ENCODE measurements at regions not wholly inside any gene's neighbourhood (a gene's known extent, or its start where the extent isn't known, plus 50 kb on each side); places are given as distances from the start of the nearest gene placed in this dataset.

DNA sequence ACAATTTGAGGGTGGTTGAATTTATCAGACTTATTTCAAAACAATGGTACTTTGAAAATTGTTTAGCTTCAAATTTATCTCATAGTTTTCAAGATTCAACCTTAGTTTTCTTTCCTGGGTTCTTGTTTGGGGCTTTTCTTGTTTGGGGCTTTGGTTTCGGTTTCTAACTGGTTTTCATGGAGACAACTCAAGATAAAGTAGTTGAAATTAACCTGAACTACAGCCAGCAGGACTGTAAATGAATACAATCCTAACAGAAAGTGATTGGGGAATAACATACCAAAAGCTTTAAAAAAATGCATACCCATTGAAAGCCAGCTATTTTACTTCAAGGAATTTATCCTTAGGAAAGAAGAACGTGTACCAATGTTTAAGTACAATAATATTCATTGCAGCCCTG lies 133.5 kb upstream of the SLC14A2 start:
- Mint-ChIP-seq H3K4me3 (no peak overlapping the region), H3K4me1 (no peaks in the 10 kb centered on the region), H3K27me3 (peaks cover 3 to 42% (median 23%) of the 10 kb centered on the region in 3 donors), H3K9me3 (peaks cover 0 to 5% (median 0%) of the 10 kb centered on the region in 7 donors), H3K27ac (no peak overlapping the region), H3K36me3 (no peaks in the 10 kb centered on the region)
- DNase-seq = no peak
- no peak for ATAC-seq (ENCODE audit: low read depth in 2 of 2)

DNA sequence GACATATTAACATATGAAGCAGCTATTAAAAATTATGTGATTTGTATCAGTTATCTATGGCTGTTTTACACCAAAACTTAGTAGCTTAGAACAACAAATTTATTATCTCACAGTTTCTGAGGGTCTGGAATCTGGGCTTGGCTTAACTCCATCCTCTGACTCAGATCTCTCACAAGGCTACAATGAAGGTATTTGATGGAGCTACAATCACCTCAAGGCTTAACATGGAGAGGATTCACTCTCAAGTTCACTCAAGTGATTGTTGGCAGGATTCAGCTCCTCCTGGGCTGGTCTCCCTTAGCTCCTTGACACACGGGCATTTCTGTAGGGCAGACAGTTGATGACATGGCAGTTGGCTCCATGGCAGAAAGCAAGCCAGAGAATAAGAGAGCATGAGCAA lies 133.0 kb upstream of the SLC14A2 start:
- DNase-seq = no peak
- Mint-ChIP-seq H3K4me1 (no peaks in the 10 kb centered on the region), H3K4me3 (no peak overlapping the region)

DNA sequence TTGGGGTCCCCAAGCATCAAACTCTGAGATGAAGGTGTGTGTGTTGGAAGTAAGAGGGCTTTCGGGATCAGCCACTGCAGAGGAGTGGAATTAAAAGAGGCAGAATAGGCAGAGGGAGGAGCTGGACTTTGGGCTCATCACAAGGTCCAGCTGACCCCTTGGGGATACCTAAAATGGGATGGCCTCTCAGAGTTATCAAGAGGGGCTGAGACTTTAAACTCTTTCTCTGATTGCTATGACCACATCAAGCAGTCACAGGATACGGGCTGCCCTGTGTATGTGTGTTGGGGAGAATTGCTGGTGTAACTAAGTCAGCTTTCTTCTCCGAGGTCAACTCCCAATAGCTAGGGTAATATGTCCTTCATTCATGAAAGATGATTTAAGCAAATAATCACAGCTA lies 127.7 kb upstream of the SLC14A2 start:
- peaks cover 0 to 33% (median 9%) of the 10 kb centered on the region in 3 donors for H3K27me3 Mint-ChIP-seq
- no peak for DNase-seq
- H3K4me3 Mint-ChIP-seq = no peak overlapping the region
- H3K9me3 Mint-ChIP-seq = peaks cover 0 to 5% (median 0%) of the 10 kb centered on the region in 7 donors
- no peak for ATAC-seq (ENCODE audit: low read depth in 2 of 2)
- no peaks in the 10 kb centered on the region for H3K4me1 Mint-ChIP-seq
- no peaks in the 10 kb centered on the region for H3K36me3 Mint-ChIP-seq
- H3K27ac Mint-ChIP-seq = no peak overlapping the region

More for the DNA sequence above, 133.0 kb upstream of the SLC14A2 start:
- Mint-ChIP-seq H3K9me3 (peaks cover 0 to 5% (median 0%) of the 10 kb centered on the region in 7 donors), H3K27ac (no peak overlapping the region), H3K36me3 (no peaks in the 10 kb centered on the region), H3K27me3 (peaks cover 3 to 37% (median 21%) of the 10 kb centered on the region in 3 donors)
- ATAC-seq (ENCODE audit: low read depth in 2 of 2) = no peak

DNA sequence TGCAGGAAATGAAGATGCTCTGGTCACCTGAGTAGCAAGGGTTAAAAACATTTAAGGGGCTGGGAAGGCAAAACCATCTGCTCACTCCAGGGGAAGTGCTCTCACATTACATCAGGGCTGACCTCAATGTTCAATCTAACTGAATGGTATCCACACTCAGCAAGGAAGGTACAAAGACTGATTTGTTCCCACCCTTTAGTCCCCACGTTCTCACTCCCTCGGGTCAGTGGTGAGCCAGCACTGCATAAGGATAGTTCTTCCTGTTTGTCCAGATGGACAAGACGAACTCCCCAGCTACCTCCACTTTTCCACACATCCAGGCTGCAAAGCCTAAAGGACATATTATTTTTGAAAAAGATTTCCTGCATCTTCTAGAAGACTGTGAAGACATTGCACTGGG lies 126.6 kb upstream of the SLC14A2 start:
- H3K4me3 Mint-ChIP-seq = no peak overlapping the region
- no peaks in the 10 kb centered on the region for H3K4me1 Mint-ChIP-seq
- ATAC-seq (ENCODE audit: low read depth in 2 of 2) (no peak), DNase-seq (no peak)
- peaks cover 3 to 27% (median 9%) of the 10 kb centered on the region in 3 donors for H3K27me3 Mint-ChIP-seq
- peaks cover 0 to 5% (median 0%) of the 10 kb centered on the region in 7 donors for H3K9me3 Mint-ChIP-seq
- H3K36me3 Mint-ChIP-seq = no peaks in the 10 kb centered on the region
- H3K27ac Mint-ChIP-seq = no peak overlapping the region

DNA sequence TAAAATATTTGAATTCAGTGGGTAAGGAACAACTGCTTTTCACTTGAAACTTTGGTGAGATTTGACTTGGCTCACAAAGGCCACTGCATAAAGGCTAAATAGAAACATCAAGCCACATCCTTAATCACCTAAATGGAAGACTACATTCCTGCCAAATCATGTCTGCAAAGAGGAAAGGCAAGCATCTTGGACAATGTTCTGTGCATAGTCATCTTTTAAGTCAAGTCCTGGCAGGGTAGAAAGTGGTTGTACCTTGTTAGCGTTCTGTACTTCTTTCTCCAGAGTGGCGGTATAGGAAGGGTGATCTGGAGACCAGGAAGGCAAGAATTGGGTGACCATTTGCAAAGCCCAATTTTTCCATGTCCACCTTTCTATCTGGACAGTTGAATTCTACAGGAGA lies 121.4 kb upstream of the SLC14A2 start:
- Mint-ChIP-seq H3K4me1 (no peaks in the 10 kb centered on the region), H3K27me3 (peaks cover 7 to 18% (median 16%) of the 10 kb centered on the region in 3 donors)

DNA sequence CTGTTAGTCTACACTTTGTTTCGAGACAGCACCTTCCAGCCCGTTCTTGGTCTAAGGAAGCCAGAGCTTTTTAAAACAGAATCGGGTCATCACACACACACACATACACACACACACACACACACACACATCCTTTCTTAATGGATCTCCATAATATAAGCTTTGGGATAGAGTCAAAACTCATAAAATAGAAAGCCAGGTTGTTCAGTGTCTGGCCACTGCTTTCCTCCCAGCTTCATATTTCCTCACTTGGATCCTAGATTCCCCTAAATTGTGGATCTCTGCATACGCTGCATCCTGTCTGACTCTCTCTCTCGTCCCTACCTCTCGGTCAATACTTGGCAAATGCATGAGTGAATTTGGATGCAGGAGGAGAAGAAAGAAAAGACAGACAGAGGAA lies 120.5 kb upstream of the SLC14A2 start:
- Mint-ChIP-seq H3K27ac (no peak overlapping the region), H3K27me3 (peaks cover 8 to 18% (median 18%) of the 10 kb centered on the region in 3 donors), H3K9me3 (peaks cover 0 to 6% (median 0%) of the 10 kb centered on the region in 7 donors), H3K36me3 (no peaks in the 10 kb centered on the region), H3K4me3 (no peak overlapping the region), H3K4me1 (no peaks in the 10 kb centered on the region)
- DNase-seq = no peak
- ATAC-seq (ENCODE audit: low read depth in 2 of 2) = no peak

More for the DNA sequence above, 121.4 kb upstream of the SLC14A2 start:
- DNase-seq = no peak
- no peak overlapping the region for H3K4me3 Mint-ChIP-seq
- ATAC-seq (ENCODE audit: low read depth in 2 of 2) = no peak
- peaks cover 0 to 6% (median 0%) of the 10 kb centered on the region in 7 donors for H3K9me3 Mint-ChIP-seq
- no peaks in the 10 kb centered on the region for H3K36me3 Mint-ChIP-seq
- H3K27ac Mint-ChIP-seq = no peak overlapping the region

DNA sequence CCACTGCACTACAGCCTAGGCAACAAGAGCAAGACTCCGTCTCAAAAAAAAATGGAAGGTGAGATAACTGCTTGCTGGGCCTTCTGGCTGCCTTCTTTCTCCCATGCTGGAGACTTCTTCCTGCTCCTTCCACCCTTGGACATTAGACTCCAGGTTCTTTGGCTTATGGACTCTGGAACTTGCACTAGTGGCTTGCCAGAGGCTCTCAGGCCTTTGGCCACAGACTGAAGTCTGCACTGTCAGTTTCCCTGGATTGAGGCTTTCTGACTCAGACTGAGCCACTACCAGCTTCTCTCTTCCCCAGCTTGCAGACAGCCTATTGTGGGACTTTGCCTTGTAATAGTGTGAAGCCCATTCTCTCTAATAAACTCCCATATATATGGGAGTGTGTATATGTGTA lies 118.5 kb upstream of the SLC14A2 start:
- H3K27me3 Mint-ChIP-seq = peaks cover 8 to 18% (median 18%) of the 10 kb centered on the region in 3 donors
- ATAC-seq (ENCODE audit: low read depth in 2 of 2) (no peak), DNase-seq (no peak)
- H3K36me3 Mint-ChIP-seq = no peaks in the 10 kb centered on the region
- H3K4me3 Mint-ChIP-seq = no peak overlapping the region
- H3K27ac Mint-ChIP-seq = no peak overlapping the region
- peaks cover 0 to 6% (median 0%) of the 10 kb centered on the region in 7 donors for H3K9me3 Mint-ChIP-seq
- no peaks in the 10 kb centered on the region for H3K4me1 Mint-ChIP-seq

DNA sequence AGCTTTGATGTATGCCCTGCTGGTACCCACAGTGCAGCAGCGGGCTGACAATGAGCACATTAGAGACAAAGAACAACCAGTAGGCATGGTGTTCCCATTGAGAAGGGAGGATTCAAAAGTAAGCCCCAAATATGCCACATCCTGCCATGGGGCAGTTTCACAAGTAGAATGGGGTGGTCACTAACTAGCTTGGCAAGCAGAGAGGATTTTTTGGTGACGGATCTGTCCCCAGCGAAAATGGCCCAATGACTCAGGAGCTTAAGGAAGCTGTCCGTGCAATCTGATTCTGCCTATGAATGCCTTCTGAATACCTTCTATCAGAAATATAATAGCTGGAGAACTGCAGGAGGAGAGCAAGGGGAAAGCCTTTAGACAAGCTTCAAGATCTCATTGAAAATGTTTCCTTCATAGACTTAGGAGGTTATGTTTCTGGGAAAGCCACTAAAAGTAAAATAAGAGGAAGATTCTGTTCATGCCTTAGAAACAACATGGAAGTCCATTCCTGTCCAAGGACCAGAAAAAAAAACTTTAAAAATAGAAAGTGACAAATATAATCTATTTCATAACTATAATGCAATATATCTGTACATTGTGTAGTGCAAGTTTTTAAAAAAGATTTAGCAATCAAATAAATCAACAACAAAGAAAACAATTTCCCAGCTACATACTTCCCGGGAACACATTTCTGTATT lies 117.5 kb upstream of the SLC14A2 start:
- Mint-ChIP-seq H3K27ac (peak overlapping the region in 1 of 6 donors; percentile 28), H3K4me1 (no peaks in the 10 kb centered on the region), H3K36me3 (no peaks in the 10 kb centered on the region), H3K4me3 (no peak overlapping the region), H3K27me3 (peaks cover 8 to 18% (median 12%) of the 10 kb centered on the region in 3 donors), H3K9me3 (peaks cover 0 to 6% (median 0%) of the 10 kb centered on the region in 7 donors)
- ATAC-seq (ENCODE audit: low read depth in 2 of 2) (no peak), DNase-seq (no peak)

DNA sequence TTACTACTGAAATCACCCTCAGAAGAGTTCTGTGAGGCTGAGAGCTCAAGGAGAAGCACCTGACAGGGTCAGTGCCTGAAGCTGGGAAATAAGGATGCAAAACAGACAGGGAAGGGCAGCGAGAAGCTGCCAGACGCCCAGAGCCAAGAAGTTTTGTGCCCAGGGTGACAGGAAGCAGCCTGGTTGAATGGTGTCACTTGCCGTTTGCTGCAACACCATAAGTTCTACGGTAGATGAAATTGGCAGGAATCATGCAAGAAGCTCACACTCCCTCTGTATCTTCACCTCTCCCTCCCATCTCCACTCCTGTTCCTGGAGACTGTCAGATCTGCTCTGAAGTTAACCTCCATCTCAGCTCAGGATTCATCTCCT lies 117.0 kb upstream of the SLC14A2 start:
- Mint-ChIP-seq H3K9me3 (peaks cover 0 to 6% (median 0%) of the 10 kb centered on the region in 7 donors), H3K27me3 (peaks cover 4 to 18% (median 12%) of the 10 kb centered on the region in 3 donors), H3K4me3 (no peak overlapping the region), H3K27ac (no peak overlapping the region), H3K4me1 (no peaks in the 10 kb centered on the region), H3K36me3 (no peaks in the 10 kb centered on the region)
- no peak for DNase-seq
- ATAC-seq (ENCODE audit: low read depth in 2 of 2) = no peak

DNA sequence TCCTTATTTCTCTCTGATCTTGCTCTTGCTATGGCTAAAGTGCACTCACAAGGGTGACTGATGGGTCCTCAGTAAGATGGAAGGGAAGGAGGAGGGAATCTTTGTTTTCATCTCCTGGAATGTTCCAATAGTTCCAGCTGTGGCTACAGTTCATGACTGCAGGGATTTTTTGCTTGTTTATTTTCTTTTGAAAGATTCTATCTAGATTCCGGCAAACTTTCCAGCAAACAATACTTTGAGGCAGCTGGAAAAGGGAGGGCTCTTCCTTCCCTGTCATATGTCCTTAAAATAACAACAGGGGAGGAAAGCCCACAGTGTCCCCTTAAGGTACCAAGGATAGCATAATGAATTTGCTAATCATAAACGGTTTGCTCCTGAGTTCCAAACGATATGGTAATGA lies 111.3 kb upstream of the SLC14A2 start:
- H3K4me3 Mint-ChIP-seq = no peak overlapping the region
- peaks cover 0 to 14% (median 8%) of the 10 kb centered on the region in 3 donors for H3K27me3 Mint-ChIP-seq
- no peak overlapping the region for H3K27ac Mint-ChIP-seq
- H3K4me1 Mint-ChIP-seq = no peaks in the 10 kb centered on the region
- H3K36me3 Mint-ChIP-seq = peaks cover 0 to 4% of the 10 kb centered on the region in 2 donors
- DNase-seq (no peak), ATAC-seq (ENCODE audit: low read depth in 2 of 2) (no peak)
- H3K9me3 Mint-ChIP-seq = peaks cover 0 to 13% (median 5%) of the 10 kb centered on the region in 7 donors

DNA sequence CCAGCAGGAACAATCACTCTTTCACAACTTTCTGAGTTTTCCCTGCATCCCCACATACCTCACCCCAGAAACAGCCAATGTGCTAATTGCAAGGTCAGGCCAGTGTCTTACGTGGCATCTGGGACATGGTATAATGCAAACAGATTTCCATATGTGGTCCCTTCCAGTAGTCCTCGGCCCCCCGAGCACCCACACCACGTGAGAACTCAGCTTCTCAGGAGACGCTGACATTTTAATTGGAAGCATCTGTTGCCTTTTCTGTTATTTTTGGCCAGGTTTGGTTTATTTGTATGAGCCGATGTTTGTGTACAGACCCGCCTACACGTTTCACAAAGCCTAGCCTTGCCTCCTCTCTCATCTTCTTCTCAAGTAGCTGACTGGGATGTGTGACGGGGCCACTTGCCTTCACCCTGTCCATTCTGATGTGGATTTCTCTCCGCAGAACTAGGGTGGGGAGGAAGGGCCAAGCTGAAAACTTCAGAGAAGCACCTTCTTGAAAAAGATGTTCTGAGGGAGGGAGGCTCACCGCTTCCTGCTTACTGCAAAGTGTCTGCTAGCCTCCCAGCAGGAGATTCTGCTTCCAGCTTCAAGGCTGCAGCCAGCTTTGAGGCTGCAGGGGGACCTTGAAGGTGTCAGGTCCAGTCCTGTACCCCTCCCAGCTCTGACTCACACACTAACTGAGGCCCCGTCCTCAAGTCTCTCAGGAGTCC lies 109.6 kb upstream of the SLC14A2 start:
- H3K36me3 Mint-ChIP-seq = peaks cover 0 to 4% of the 10 kb centered on the region in 2 donors
- H3K27me3 Mint-ChIP-seq = peaks cover 0 to 14% (median 8%) of the 10 kb centered on the region in 3 donors
- H3K4me3 Mint-ChIP-seq = no peak overlapping the region
- H3K27ac Mint-ChIP-seq = no peak overlapping the region
- peaks cover 0 to 14% (median 5%) of the 10 kb centered on the region in 7 donors for H3K9me3 Mint-ChIP-seq
- no peak for ATAC-seq (ENCODE audit: low read depth in 2 of 2)
- no peak for DNase-seq
- H3K4me1 Mint-ChIP-seq = no peaks in the 10 kb centered on the region

DNA sequence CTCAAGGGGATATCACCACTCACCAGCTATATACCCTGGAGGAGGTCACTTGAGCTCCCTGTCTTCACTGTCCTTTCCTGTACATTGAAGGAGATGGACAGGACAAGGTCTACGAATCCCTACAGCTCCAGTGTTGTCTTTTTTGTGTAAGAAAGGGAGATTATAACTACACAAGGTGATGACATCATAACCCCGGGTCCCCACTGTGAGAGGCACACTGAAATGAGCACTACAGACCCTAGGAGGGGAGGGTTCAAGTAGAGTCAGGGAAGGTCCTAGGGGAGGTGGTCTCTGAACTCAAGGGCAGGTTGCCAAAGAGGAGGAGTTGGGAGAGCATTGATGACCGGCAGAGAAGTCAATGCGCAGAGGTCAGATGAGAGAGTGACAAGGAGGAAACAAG lies 108.3 kb upstream of the SLC14A2 start:
- Mint-ChIP-seq H3K27me3 (peaks cover 5 to 19% (median 15%) of the 10 kb centered on the region in 3 donors), H3K27ac (no peak overlapping the region), H3K4me1 (no peaks in the 10 kb centered on the region), H3K9me3 (peaks cover 0 to 18% (median 5%) of the 10 kb centered on the region in 7 donors), H3K36me3 (peaks cover 0 to 4% of the 10 kb centered on the region in 2 donors), H3K4me3 (no peak overlapping the region)
- DNase-seq = no peak
- ATAC-seq (ENCODE audit: low read depth in 2 of 2) = no peak

DNA sequence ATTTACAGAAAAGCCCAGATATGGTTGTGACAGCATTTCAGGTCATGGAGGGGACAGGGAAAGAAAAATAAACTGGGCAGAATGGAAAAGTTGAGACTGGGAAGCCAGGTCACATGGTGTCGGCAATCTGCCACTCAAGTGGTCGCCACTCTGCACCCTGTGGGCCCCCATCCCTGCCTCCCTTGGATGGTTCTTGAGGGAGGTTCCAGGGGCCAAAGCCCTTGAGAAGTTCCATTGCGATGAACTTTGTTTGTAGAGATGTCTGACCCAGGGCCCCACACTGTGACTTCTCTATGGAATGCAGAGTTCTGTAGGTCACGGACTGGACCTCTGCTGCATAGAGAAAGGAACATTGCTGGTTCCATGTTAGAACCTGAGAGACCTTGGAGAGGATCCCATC lies 105.7 kb upstream of the SLC14A2 start:
- Mint-ChIP-seq H3K27me3 (peaks cover 5 to 20% (median 13%) of the 10 kb centered on the region in 3 donors), H3K4me3 (no peak overlapping the region), H3K9me3 (peaks cover 0 to 26% (median 7%) of the 10 kb centered on the region in 7 donors), H3K27ac (no peak overlapping the region), H3K4me1 (no peaks in the 10 kb centered on the region), H3K36me3 (peaks cover 0 to 4% of the 10 kb centered on the region in 2 donors)
- DNase-seq (no peak), ATAC-seq (ENCODE audit: low read depth in 2 of 2) (no peak)

DNA sequence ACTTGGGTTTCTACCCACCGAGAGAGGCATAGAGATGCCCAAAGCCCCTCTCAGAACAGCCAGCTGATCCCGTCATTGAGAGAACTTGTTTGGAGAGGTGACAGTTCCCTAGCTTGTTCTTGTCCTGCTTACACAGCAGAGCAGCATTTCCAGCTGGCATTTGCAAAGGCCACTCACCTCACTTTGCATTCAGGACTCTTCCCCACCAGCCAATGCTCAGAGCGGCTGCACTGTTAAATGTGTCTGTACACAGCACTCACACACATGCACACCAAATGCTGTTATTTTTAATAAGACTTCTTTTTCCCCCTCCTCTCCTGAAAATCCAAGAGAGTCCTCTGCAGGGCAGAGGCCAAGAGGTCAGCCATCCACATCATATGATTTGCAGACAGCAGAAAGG lies 104.6 kb upstream of the SLC14A2 start:
- no peak overlapping the region for H3K27ac Mint-ChIP-seq
- no peak overlapping the region for H3K4me3 Mint-ChIP-seq
- H3K9me3 Mint-ChIP-seq = peaks cover 0 to 22% (median 7%) of the 10 kb centered on the region in 7 donors
- peaks cover 5 to 13% (median 6%) of the 10 kb centered on the region in 3 donors for H3K27me3 Mint-ChIP-seq
- no peak for ATAC-seq (ENCODE audit: low read depth in 2 of 2)
- DNase-seq = no peak
- peaks cover 0 to 4% of the 10 kb centered on the region in 2 donors for H3K36me3 Mint-ChIP-seq
- H3K4me1 Mint-ChIP-seq = no peaks in the 10 kb centered on the region
